ENCODE measurements at regions not wholly inside any gene's neighbourhood (a gene's known extent, or its start where the extent isn't known, plus 50 kb on each side); places are given as distances from the start of the nearest gene placed in this dataset.

DNA sequence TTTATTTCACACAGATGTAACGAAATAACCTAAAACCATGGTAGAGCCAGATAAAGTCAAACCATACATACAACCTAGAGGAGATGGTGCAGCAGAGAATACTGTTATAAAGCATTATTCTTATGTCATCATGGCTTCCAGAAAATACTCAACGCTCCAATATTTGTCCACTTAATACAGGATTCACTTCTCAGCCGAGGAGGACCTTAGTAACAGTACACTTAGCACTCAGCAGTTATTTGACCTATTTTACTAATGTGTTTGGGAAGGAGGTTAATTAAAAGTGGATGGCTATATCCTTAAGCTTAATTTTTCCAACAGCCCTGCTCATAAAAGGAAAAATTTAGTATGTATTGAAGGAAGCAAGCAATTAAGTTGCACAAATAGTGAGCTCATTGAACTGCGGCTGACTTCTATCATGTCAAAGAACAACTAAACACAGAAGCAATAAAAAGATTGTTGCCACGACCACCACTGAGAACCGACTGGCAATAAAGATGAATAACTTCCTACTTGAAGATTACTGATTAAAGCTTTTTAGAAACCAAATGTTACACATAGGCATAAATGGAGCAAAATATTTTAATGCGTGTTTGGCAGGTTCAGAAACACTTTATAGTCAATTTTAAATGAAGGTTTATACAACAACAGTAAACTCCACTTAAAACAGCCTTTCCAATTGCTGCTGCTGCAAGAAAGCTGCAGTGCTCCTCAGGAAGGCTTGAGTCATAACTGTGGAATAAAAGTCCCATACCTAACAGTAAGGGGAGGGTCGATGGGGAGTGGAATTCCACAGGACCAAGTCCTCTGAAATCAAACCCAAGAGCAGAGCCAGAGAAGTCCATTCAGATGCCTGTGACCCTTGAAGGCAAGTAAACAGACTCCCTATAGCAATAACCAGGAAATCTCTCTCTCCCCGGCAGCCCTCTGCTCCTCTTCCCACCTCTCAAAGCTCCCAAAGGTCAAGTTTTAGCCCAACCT is 218.9 kb upstream of the CDKN3 start:
- ChIA-PET CTCF (interaction anchor here (1.0 to 1.8 kb wide), 4 partner anchors 9 to 642 kb away, joined by 3 to 11 read pairs (median 4); no protein-coding TSS in a partner anchor), POLR2A (no interaction called here)
- H3K4me3 ChIP-seq (ENCODE audit: control insufficient read depth in 1 of 7, extremely low read depth in 1 of 7, insufficient read depth in 4 of 7, low read depth in 2 of 7, low read length in 6 of 7), result no peak overlapping the region
- WGBS (ENCODE audit: insufficient coverage), result 0% methylated on average over 1 of the region's 9 CpGs
- peaks cover 0 to 12% (median 5%) of the 10 kb centered on the region in 4 experiments for H3K4me1 ChIP-seq (ENCODE audit: control extremely low read depth in 1 of 4, control insufficient read depth in 4 of 4, insufficient read depth in 4 of 4, low read length in 3 of 4)
- no peak for DNase-seq
- no peaks in the 10 kb centered on the region for H3K36me3 ChIP-seq (ENCODE audit: control insufficient read depth in 4 of 4, insufficient read depth in 4 of 4, low read length in 3 of 4)
- no peak overlapping the region for H3K27ac ChIP-seq (ENCODE audit: insufficient read depth in 1 of 2, low read depth in 1 of 2, low read length in 2 of 2, poor library complexity in 1 of 2, severe bottlenecking in 2 of 2)
- H3K27me3 ChIP-seq (replicated peaks in 2 of 5; ENCODE audit: control insufficient read depth in 4 of 5, insufficient read depth in 5 of 5, low read length in 4 of 5), result peaks cover 0 to 27% (median 6%) of the 10 kb centered on the region in 5 experiments
- H3K9me3 ChIP-seq (ENCODE audit: control extremely low read depth in 1 of 5, control insufficient read depth in 4 of 5, insufficient read depth in 2 of 5, low read depth in 1 of 5, low read length in 4 of 5), result no peaks in the 10 kb centered on the region

DNA sequence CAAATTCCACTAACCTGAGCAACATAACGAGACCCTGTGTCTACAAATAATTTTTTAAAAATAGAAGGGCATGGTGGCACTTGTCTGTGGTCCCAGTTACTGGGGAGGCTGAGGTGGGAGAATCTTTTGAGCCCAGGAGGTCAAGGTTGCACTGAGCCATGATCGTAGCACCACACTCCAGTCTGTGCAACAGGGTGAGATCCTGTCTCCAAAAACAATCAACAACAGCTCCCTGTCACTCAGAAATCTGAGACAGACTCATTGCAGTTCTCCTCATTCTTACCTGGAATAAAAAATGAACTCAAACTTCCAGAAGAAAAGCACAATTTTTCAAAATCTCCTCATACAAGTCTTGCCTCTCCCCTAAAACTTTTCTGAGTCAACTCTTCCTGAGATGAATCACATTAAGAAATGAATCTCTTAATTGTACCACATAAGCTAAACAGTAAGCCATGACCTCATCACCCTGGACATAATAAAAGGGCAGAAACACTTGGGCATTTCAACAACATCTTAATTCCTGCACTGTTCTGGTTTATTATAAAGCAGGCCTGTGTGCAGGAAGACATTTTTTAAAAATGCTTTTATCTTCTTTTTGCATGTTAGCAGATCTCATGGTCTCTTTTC is 214.3 kb upstream of the CDKN3 start:
- ChIA-PET CTCF (no interaction called here), POLR2A (no interaction called here)
- no peak for DNase-seq
- Histone ChIP-seq H3K36me3 (ENCODE audit: control insufficient read depth in 4 of 4, insufficient read depth in 4 of 4, low read length in 3 of 4) (no peaks in the 10 kb centered on the region), H3K4me1 (ENCODE audit: control extremely low read depth in 1 of 4, control insufficient read depth in 4 of 4, insufficient read depth in 4 of 4, low read length in 3 of 4) (no peaks in the 10 kb centered on the region), H3K9me3 (ENCODE audit: control extremely low read depth in 1 of 5, control insufficient read depth in 4 of 5, insufficient read depth in 2 of 5, low read depth in 1 of 5, low read length in 4 of 5) (no peaks in the 10 kb centered on the region), H3K4me3 (ENCODE audit: control insufficient read depth in 1 of 7, extremely low read depth in 1 of 7, insufficient read depth in 4 of 7, low read depth in 2 of 7, low read length in 6 of 7) (no peak overlapping the region), H3K27ac (ENCODE audit: insufficient read depth in 1 of 2, low read depth in 1 of 2, low read length in 2 of 2, poor library complexity in 1 of 2, severe bottlenecking in 2 of 2) (no peak overlapping the region), H3K27me3 (replicated peaks in 2 of 5; ENCODE audit: control insufficient read depth in 4 of 5, insufficient read depth in 5 of 5, low read length in 4 of 5) (peaks cover 0 to 18% (median 3%) of the 10 kb centered on the region in 5 experiments)
- no CpG with 5 or more reads among the region's 2 CpGs for WGBS (ENCODE audit: insufficient coverage)

DNA sequence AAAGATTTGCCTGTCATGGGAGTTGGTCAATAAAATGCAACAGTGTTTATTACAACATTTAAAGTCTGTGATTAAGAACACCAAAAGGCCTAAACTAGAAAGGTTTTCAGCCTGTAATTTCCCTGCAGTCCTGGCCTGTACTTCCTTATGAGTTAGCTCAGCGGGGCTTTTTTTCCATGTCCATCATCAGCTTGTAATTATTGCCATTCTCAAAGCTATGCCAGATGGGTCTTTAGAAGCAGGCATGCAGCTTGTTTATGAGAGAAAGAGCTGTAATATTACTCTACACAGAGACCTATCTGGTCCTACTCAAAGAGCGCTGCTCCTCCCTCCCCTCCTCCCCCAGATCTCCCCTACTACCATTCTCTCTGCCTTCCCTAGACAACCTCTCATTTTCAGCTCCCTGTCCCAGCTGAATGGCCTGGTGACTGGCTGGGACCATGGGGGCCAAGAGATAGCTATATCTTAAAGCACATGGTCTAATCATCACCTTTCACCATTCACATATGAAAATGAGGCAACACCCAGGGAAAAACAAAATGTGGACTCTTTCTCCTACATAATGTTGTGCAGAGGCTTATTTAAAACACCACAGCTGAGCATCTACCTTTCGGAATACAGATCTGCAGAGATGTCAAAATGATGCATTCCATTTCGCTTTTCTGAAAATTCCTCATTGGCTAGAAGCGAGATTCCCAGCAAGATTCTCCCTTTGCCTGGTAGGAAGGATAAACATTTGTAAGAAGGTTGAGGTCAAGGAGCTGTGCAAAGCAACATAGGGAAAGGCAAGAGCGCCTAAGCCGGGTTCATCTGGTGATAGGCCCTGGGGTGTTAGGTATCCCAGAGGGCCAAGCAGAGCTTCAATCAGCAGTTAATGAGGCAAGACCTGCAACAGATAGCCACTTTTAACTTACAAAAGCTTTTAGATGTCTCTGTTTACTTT is 209.7 kb upstream of the CDKN3 start:
- Histone ChIP-seq H3K27ac (ENCODE audit: insufficient read depth in 1 of 2, low read depth in 1 of 2, low read length in 2 of 2, poor library complexity in 1 of 2, severe bottlenecking in 2 of 2) (no peak overlapping the region), H3K36me3 (ENCODE audit: control insufficient read depth in 4 of 4, insufficient read depth in 4 of 4, low read length in 3 of 4) (no peaks in the 10 kb centered on the region), H3K9me3 (ENCODE audit: control extremely low read depth in 1 of 5, control insufficient read depth in 4 of 5, insufficient read depth in 2 of 5, low read depth in 1 of 5, low read length in 4 of 5) (no peaks in the 10 kb centered on the region), H3K4me3 (ENCODE audit: control insufficient read depth in 1 of 7, extremely low read depth in 1 of 7, insufficient read depth in 4 of 7, low read depth in 2 of 7, low read length in 6 of 7) (no peak overlapping the region), H3K27me3 (replicated peaks in 2 of 5; ENCODE audit: control insufficient read depth in 4 of 5, insufficient read depth in 5 of 5, low read length in 4 of 5) (peaks cover 0 to 2% (median 0%) of the 10 kb centered on the region in 5 experiments), H3K4me1 (ENCODE audit: control extremely low read depth in 1 of 4, control insufficient read depth in 4 of 4, insufficient read depth in 4 of 4, low read length in 3 of 4) (peaks cover 3 to 13% (median 7%) of the 10 kb centered on the region in 4 experiments)
- no peak for DNase-seq
- ChIA-PET POLR2A (no interaction called here), CTCF (interaction anchor here (0.9 to 2.0 kb wide), 3 partner anchors 9 to 13 kb away, joined by 3 to 12 read pairs (median 11); no protein-coding TSS in a partner anchor)
- 100% methylated on average over 4 of the region's 7 CpGs for WGBS (ENCODE audit: insufficient coverage)

DNA sequence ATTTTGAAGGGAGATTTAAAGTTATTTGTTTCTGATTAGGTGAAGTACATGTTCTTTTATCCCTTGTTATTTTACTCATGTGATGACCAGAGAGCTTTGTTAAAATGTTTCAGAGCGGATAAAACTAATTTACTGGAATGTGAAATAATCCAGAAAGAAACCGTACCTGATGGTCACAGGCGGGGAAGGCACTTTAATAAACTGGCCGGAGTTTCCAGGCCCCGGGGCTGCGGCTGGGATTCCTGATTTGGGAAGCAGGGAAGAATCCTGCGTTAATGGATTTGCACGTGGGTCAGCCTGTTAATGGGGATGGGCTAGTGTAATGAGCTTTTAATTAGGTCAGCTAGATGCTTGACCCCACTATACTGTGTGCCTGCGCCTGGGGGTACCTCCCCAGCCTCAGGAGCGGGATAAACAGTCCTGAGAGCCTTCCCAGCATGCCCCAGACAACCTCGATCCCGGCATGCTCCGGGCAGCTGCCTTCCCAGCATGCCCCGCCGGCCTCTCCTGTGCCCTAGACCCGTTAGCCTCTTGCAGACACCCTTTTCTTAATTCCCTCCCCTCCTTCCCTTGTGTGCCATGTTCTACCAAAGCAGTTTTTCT is 208.6 kb upstream of the CDKN3 start:
- H3K27ac ChIP-seq (ENCODE audit: insufficient read depth in 1 of 2, low read depth in 1 of 2, low read length in 2 of 2, poor library complexity in 1 of 2, severe bottlenecking in 2 of 2), result no peak overlapping the region
- no peak overlapping the region for H3K4me3 ChIP-seq (ENCODE audit: control insufficient read depth in 1 of 7, extremely low read depth in 1 of 7, insufficient read depth in 4 of 7, low read depth in 2 of 7, low read length in 6 of 7)
- peaks cover 3 to 13% (median 7%) of the 10 kb centered on the region in 4 experiments for H3K4me1 ChIP-seq (ENCODE audit: control extremely low read depth in 1 of 4, control insufficient read depth in 4 of 4, insufficient read depth in 4 of 4, low read length in 3 of 4)
- peaks cover 0 to under 1% (median 0%) of the 10 kb centered on the region in 5 experiments for H3K27me3 ChIP-seq (replicated peaks in 2 of 5; ENCODE audit: control insufficient read depth in 4 of 5, insufficient read depth in 5 of 5, low read length in 4 of 5)
- CTCF ChIA-PET, result interaction anchor here (0.7 to 2.0 kb wide), 3 partner anchors 10 to 106 kb away, joined by 3 to 11 read pairs (median 3); no protein-coding TSS in a partner anchor
- H3K9me3 ChIP-seq (ENCODE audit: control extremely low read depth in 1 of 5, control insufficient read depth in 4 of 5, insufficient read depth in 2 of 5, low read depth in 1 of 5, low read length in 4 of 5), result no peaks in the 10 kb centered on the region
- WGBS (ENCODE audit: insufficient coverage), result 98% methylated on average over 14 of the region's 16 CpGs
- POLR2A ChIA-PET, result no interaction called here
- H3K36me3 ChIP-seq (ENCODE audit: control insufficient read depth in 4 of 4, insufficient read depth in 4 of 4, low read length in 3 of 4), result no peaks in the 10 kb centered on the region
- DNase-seq, result no peak

DNA sequence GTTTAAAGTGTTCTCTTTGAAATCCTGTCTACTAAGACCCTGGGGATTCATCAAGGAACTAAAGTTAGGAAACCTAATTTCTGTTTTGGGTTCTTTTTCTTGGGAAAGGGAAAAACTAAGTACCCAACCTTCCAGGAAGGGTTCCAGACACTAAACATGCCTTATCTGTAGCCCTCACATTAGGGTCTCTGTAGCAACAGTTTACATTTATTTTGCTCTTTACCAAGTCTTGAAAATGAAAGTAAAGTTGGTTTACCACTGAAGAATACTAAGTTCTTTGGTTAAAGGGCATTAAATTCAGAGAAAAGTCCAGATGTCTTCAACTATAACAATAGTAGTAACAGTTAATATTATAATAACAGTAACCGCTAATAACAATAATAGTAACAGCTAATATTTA is 207.5 kb upstream of the CDKN3 start:
- H3K36me3 ChIP-seq (ENCODE audit: control insufficient read depth in 4 of 4, insufficient read depth in 4 of 4, low read length in 3 of 4), result no peaks in the 10 kb centered on the region
- peak in 1 of 3 donors; percentile 7 for DNase-seq
- WGBS (ENCODE audit: insufficient coverage), result no CpG with 5 or more reads among the region's 1 CpG
- peaks cover 3 to 13% (median 7%) of the 10 kb centered on the region in 4 experiments for H3K4me1 ChIP-seq (ENCODE audit: control extremely low read depth in 1 of 4, control insufficient read depth in 4 of 4, insufficient read depth in 4 of 4, low read length in 3 of 4)
- H3K9me3 ChIP-seq (ENCODE audit: control extremely low read depth in 1 of 5, control insufficient read depth in 4 of 5, insufficient read depth in 2 of 5, low read depth in 1 of 5, low read length in 4 of 5), result no peaks in the 10 kb centered on the region
- H3K27ac ChIP-seq (ENCODE audit: insufficient read depth in 1 of 2, low read depth in 1 of 2, low read length in 2 of 2, poor library complexity in 1 of 2, severe bottlenecking in 2 of 2), result peak overlapping the region in 1 of 2 experiments; percentile 19
- ChIA-PET CTCF (no interaction called here), POLR2A (interaction anchor here (0.6 kb wide), 1 partner anchor 112 kb away, joined by 3 read pairs; no protein-coding TSS in a partner anchor)
- no peak overlapping the region for H3K4me3 ChIP-seq (ENCODE audit: control insufficient read depth in 1 of 7, extremely low read depth in 1 of 7, insufficient read depth in 4 of 7, low read depth in 2 of 7, low read length in 6 of 7)
- H3K27me3 ChIP-seq (replicated peaks in 2 of 5; ENCODE audit: control insufficient read depth in 4 of 5, insufficient read depth in 5 of 5, low read length in 4 of 5), result no peaks in the 10 kb centered on the region

DNA sequence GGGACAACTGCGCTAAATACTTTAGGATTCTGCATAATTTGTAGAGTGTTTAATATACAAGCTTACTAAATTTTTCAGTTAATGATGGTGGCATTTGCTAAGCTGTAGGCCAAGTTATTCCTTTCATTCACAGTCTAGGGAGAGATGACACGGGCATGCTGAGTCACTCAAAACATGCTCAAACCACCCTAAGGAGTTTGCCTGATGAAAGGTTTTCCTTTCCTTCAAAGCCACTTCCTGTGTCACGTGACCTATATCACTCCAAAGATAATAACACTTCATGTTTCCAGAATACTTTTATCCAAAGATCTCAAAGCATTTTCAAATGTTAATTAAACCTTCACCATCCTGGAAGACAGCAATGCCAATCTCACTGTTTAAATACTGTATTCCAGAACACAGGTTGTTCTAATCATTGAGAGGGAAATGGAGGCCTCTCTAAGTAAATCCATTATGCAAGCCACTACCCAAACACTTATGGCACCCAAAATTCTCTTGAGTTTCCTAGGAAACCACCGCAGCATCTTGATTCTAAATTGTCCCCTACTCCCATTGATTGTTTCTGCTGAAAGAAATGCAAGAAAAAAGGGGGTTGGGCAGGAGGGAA is 207.0 kb upstream of the CDKN3 start:
- 33% methylated on average over 3 of the region's 4 CpGs for WGBS (ENCODE audit: insufficient coverage)
- Histone ChIP-seq H3K4me1 (ENCODE audit: control extremely low read depth in 1 of 4, control insufficient read depth in 4 of 4, insufficient read depth in 4 of 4, low read length in 3 of 4) (peaks cover 3 to 13% (median 7%) of the 10 kb centered on the region in 4 experiments), H3K27me3 (replicated peaks in 2 of 5; ENCODE audit: control insufficient read depth in 4 of 5, insufficient read depth in 5 of 5, low read length in 4 of 5) (no peaks in the 10 kb centered on the region), H3K36me3 (ENCODE audit: control insufficient read depth in 4 of 4, insufficient read depth in 4 of 4, low read length in 3 of 4) (no peaks in the 10 kb centered on the region), H3K9me3 (ENCODE audit: control extremely low read depth in 1 of 5, control insufficient read depth in 4 of 5, insufficient read depth in 2 of 5, low read depth in 1 of 5, low read length in 4 of 5) (no peaks in the 10 kb centered on the region), H3K4me3 (ENCODE audit: control insufficient read depth in 1 of 7, extremely low read depth in 1 of 7, insufficient read depth in 4 of 7, low read depth in 2 of 7, low read length in 6 of 7) (no peak overlapping the region), H3K27ac (ENCODE audit: insufficient read depth in 1 of 2, low read depth in 1 of 2, low read length in 2 of 2, poor library complexity in 1 of 2, severe bottlenecking in 2 of 2) (no peak overlapping the region)
- POLR2A ChIA-PET, result no interaction called here
- CTCF ChIA-PET, result no interaction called here
- peak in 2 of 3 donors; percentile 40 to 50 for DNase-seq

All from common myeloid progenitor, CD34-positive (primary cell).